ENCODE measurements at regions not wholly inside any gene's neighbourhood (a gene's known extent, or its start where the extent isn't known, plus 50 kb on each side); places are given as distances from the start of the nearest gene placed in this dataset.

- Histone ChIP-seq H3K36me3 (ENCODE audit: control insufficient read depth, insufficient read depth, low read length) (no peaks in the 10 kb centered on the region), H3K4me3 (ENCODE audit: low read depth, low read length) (no peak overlapping the region), H3K4me1 (no peaks in the 10 kb centered on the region), H3K27me3 (replicated peaks; ENCODE audit: control insufficient read depth, insufficient read depth, low read length) (no peaks in the 10 kb centered on the region), H3K9me3 (no peaks in the 10 kb centered on the region)
- Mint-ChIP-seq H3K4me1 (ENCODE audit: low read depth, unreplicated experiment) (no peaks in the 10 kb centered on the region), H3K27ac (ENCODE audit: unreplicated experiment) (no peak overlapping the region), H3K9me3 (ENCODE audit: unreplicated experiment) (no peaks in the 10 kb centered on the region), H3K36me3 (ENCODE audit: insufficient read depth, unreplicated experiment) (no peaks in the 10 kb centered on the region), H3K27me3 (ENCODE audit: insufficient read depth, unreplicated experiment) (peaks cover 9% of the 10 kb centered on the region), H3K4me3 (ENCODE audit: unreplicated experiment) (no peak overlapping the region)
- CTCF ChIA-PET, result no interaction called here
- intact Hi-C loops (cut with micrococcal nuclease; ENCODE audit: unreplicated experiment), result no loop called here
- POLR2A ChIA-PET, result no interaction called here
- TF ChIP-seq, protein P1, sequence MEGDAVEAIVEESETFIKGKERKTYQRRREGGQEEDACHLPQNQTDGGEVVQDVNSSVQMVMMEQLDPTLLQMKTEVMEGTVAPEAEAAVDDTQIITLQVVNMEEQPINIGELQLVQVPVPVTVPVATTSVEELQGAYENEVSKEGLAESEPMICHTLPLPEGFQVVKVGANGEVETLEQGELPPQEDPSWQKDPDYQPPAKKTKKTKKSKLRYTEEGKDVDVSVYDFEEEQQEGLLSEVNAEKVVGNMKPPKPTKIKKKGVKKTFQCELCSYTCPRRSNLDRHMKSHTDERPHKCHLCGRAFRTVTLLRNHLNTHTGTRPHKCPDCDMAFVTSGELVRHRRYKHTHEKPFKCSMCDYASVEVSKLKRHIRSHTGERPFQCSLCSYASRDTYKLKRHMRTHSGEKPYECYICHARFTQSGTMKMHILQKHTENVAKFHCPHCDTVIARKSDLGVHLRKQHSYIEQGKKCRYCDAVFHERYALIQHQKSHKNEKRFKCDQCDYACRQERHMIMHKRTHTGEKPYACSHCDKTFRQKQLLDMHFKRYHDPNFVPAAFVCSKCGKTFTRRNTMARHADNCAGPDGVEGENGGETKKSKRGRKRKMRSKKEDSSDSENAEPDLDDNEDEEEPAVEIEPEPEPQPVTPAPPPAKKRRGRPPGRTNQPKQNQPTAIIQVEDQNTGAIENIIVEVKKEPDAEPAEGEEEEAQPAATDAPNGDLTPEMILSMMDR (IDR thresholded peaks at IDR 0.05; ENCODE audit: insufficient read depth in 1 of 2, low read depth in 1 of 2, low read length in 1 of 2, severe bottlenecking in 1 of 2, unreplicated experiment in 1 of 2), result no peak
- DNase-seq, result no peak
- BruUV-seq (replicated peaks), result no TSS peak
Observed at GRCh38 chr4:116478343-116478742, 607.0 kb downstream of the TRAM1L1 start.

GRCh38 chr4:116469582-116469981 lies 615.8 kb downstream of the TRAM1L1 start:
- Histone ChIP-seq H3K27me3 (replicated peaks; ENCODE audit: control insufficient read depth, insufficient read depth, low read length) (no peaks in the 10 kb centered on the region), H3K4me3 (ENCODE audit: low read depth, low read length) (no peak overlapping the region), H3K9me3 (no peaks in the 10 kb centered on the region), H3K4me1 (no peaks in the 10 kb centered on the region), H3K36me3 (ENCODE audit: control insufficient read depth, insufficient read depth, low read length) (no peaks in the 10 kb centered on the region)
- H3K36me3 Mint-ChIP-seq (ENCODE audit: insufficient read depth, unreplicated experiment), result no peaks in the 10 kb centered on the region
- intact Hi-C loops (cut with micrococcal nuclease; ENCODE audit: unreplicated experiment), result no loop called here
- TF ChIP-seq, protein P1 (IDR thresholded peaks at IDR 0.05; ENCODE audit: insufficient read depth in 1 of 2, low read depth in 1 of 2, low read length in 1 of 2, severe bottlenecking in 1 of 2, unreplicated experiment in 1 of 2), result no peak
- no peak overlapping the region for H3K4me3 Mint-ChIP-seq (ENCODE audit: unreplicated experiment)
- ChIA-PET POLR2A (no interaction called here), CTCF (no interaction called here)
- no TSS peak for BruUV-seq (replicated peaks)
- H3K27me3 Mint-ChIP-seq (ENCODE audit: insufficient read depth, unreplicated experiment), result peaks cover 9% of the 10 kb centered on the region
- DNase-seq, result no peak
- H3K27ac Mint-ChIP-seq (ENCODE audit: unreplicated experiment), result no peak overlapping the region
- no peaks in the 10 kb centered on the region for H3K9me3 Mint-ChIP-seq (ENCODE audit: unreplicated experiment)
- H3K4me1 Mint-ChIP-seq (ENCODE audit: low read depth, unreplicated experiment), result no peaks in the 10 kb centered on the region

GRCh38 chr4:116453127-116453526 lies 632.2 kb downstream of the TRAM1L1 start:
- DNase-seq, result no peak
- Mint-ChIP-seq H3K27ac (ENCODE audit: unreplicated experiment) (no peak overlapping the region), H3K9me3 (ENCODE audit: unreplicated experiment) (no peaks in the 10 kb centered on the region), H3K4me3 (ENCODE audit: unreplicated experiment) (no peak overlapping the region), H3K27me3 (ENCODE audit: insufficient read depth, unreplicated experiment) (no peaks in the 10 kb centered on the region), H3K4me1 (ENCODE audit: low read depth, unreplicated experiment) (no peaks in the 10 kb centered on the region), H3K36me3 (ENCODE audit: insufficient read depth, unreplicated experiment) (no peaks in the 10 kb centered on the region)
- H3K4me3 ChIP-seq (ENCODE audit: low read depth, low read length), result no peak overlapping the region
- TF ChIP-seq, protein P1 (IDR thresholded peaks at IDR 0.05; ENCODE audit: insufficient read depth in 1 of 2, low read depth in 1 of 2, low read length in 1 of 2, severe bottlenecking in 1 of 2, unreplicated experiment in 1 of 2), result no peak
- ChIA-PET CTCF (no interaction called here), POLR2A (no interaction called here)
- no peaks in the 10 kb centered on the region for H3K27me3 ChIP-seq (replicated peaks; ENCODE audit: control insufficient read depth, insufficient read depth, low read length)
- no TSS peak for BruUV-seq (replicated peaks)
- no peaks in the 10 kb centered on the region for H3K4me1 ChIP-seq
- no peaks in the 10 kb centered on the region for H3K36me3 ChIP-seq (ENCODE audit: control insufficient read depth, insufficient read depth, low read length)
- no peaks in the 10 kb centered on the region for H3K9me3 ChIP-seq
- intact Hi-C loops (cut with micrococcal nuclease; ENCODE audit: unreplicated experiment), result no loop called here
